Right renal pelvis (tissue), 4 donors: ENCODE measurements at regions not wholly inside any gene's neighbourhood (a gene's known extent, or its start where the extent isn't known, plus 50 kb on each side); places are given as distances from the start of the nearest gene placed in this dataset.

Experiments used
- DNase-seq, 4 donors: peaks; one replicate each; pipeline ENCODE4 v3.0.0-alpha.2; 2013; ENCODE audit warnings: low read depth in 4 of 4, low spot score in 3 of 4, missing footprints in 1 of 4

DNA sequence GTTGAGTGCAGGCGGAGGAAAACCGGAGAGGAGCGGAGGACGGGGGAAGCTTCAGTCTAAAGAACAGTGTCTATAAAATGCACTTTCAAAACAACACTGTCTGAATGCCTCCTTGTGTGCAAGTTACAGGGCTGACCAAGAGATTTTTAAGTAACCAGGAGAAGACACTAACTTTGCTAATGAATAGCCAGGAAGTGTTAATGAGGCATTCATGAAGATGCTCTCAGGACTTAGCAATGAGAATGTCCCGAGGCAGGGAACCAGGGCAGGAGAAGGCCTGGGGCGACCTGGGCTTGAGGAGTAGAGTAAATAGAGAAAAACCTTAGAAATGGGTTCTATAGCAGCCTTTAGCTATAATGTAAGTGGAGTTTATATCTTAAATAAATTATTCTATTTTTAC lies 312.1 kb downstream of the SKIDA1 start:
- no peak for DNase-seq

DNA sequence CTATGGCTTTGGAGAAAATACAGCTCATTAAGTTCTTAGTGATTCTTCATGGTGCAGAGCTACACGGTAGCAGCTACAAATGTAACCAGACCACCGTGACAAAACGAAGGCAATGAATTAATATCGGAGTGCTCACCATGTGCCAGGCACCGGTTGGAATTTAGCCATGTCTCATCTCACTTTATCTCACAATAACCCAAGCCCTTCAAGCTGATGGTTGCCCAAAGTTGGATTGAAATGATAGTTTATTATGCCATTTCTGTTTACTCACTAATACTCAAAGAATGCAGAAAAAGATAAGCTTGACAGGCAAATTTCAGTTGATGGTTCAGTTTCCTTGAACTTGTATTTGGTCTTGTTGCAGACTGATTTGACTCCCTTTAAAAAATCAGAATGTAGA lies 312.6 kb downstream of the SKIDA1 start:
- DNase-seq: no peak

DNA sequence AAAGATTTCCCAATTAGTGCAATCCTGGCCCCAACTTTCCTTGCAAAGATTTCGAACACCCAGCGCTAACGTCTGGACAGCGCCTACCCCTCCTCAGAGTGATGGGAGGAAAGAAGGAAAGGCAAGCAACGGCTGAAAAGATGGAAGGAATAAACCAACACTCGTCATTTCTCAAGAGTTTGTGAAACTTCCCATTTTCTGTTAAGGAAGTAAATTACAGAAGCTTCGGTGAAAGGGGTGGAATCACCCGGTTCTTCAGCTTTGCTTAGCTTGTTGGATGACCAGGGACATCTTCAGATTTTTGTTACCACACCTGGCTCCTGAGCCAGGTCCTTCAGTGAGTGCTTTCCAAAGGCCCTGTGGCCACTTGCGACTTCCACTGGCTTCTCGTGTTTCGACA lies 313.1 kb downstream of the SKIDA1 start:
- DNase-seq: no peak

DNA sequence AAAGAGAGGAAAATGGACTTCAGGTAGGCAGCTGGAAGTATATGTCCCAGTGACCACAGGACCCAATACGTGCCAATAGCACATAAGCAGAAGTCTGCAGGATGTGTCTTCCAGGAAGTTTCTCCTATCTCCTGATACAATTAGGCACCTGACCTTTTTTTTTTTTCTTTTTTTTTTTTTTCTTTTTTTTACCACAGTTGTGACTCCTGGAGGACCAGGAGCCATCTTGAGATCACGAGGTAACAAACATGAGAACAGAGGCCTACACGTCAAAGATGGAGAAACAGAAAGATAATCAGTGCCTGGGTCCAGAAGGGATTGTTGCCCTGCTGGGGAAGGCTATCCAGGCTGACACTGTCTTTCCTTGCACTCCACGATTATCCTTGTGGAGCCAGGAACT lies 312.4 kb upstream of the NEBL start:
- no peak for DNase-seq

DNA sequence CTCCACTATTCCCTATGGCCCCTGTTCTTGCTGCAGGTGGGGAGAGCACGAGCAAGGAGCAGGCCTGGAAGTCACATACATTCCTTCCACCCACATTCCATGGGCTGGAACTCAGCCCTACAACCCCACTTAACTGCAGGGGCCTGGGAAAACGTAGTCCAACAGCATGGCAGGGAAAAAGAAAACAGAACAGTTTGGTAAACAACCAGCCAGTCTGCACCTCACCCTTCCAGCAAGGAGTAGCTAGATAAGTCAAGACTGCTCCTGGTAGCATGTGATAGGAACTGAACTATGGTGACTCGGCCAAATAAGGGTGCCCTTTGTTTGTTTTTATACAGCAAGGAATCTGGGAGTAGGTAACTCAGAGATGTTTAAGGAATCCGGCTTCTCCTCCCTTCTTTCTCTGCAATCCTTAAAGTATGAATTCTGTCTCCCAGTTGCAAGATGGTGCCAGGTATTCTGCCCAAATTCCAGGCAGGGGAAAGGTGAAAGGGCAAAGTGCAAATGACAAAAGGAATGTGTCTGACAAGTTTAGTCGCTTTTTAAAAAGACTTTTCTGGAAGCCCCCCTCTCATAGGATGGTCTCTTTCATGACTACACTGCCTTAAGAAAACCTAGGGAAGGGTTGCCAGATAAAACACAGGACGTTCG lies 311.7 kb upstream of the NEBL start:
- no peak for DNase-seq

DNA sequence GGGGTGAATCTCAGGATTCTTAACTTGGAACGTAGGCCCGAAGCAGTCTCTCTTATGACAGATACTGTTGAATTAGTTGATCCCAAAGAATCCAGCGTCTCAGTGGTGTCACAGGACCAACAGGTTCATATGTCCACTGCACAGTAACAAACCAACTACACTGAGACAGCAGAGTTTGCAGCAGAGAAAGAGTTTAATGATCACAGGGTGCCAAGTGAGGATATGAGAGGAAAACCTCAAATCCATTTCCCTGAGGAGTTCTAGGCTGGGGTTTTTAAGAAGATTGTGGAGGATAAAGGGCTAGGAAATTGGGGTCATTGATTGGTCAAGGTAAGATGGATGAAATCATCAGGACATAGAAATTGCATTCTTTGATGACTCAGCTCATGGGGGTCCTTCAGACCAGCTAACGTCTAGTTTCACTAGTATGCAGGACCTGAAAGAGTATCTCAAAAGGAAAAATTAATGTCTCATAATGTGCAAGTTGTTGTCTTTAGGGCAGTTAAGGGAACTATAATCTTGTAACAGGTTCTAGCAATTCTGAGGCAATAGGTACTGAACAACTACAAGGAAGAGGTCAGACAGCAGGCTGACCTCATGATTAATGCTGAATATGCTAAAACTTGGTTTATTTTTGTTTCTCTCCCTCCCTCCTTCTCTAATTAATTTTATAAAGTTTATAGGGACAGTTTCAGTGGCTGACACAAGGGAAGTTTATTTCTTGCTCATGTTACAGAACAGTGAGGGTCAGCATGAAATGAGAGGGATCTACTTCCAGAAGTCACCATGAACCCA lies 310.9 kb upstream of the NEBL start:
- no peak for DNase-seq

DNA sequence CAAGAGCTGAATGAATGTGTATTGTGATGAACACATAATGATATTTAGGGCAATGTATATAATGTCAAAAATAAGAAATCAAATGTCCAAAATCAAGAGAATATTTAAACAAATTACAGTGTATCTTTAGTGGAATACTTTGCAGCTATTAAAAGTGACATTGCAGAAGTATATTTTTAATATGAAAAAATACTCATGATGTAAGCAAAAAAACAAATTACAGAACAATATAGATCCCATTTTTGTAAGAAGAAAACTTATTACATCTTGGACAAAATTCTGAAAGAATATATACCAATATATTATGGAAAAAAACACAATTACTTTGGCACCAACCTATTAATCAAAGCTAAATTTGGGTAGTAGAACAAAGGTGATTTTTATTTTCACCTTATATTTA lies 308.2 kb upstream of the NEBL start:
- DNase-seq: no peak

DNA sequence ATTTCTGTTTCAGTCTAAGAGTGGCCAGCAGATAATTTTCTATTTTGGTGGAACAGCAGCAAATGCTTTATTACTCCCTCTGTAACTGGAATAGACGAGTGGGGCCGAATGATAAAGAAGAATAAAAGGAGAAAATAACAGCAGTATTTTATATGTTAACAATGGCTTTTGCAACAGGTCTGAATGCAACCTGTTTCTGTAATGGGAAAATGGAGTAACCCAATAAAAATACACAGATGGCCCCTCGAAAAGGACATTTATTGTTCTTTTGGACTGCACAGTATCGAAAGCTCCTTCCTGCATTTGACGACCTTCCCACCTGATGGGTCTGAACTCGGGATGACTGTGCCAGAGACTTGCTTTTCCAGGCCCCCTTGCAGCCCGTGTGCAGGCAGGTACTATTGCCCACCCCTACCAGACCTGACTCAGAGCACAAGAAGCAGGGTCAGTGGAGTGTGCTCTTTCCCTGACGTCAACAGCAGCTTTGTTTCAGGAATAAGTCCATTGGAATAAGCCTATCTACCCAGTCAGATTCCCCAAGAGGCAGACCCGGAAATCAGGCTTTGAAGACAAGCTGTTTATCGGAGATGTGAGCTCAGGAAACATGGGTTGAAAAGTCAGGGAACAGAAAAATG lies 306.5 kb upstream of the NEBL start:
- DNase-seq: no peak

DNA sequence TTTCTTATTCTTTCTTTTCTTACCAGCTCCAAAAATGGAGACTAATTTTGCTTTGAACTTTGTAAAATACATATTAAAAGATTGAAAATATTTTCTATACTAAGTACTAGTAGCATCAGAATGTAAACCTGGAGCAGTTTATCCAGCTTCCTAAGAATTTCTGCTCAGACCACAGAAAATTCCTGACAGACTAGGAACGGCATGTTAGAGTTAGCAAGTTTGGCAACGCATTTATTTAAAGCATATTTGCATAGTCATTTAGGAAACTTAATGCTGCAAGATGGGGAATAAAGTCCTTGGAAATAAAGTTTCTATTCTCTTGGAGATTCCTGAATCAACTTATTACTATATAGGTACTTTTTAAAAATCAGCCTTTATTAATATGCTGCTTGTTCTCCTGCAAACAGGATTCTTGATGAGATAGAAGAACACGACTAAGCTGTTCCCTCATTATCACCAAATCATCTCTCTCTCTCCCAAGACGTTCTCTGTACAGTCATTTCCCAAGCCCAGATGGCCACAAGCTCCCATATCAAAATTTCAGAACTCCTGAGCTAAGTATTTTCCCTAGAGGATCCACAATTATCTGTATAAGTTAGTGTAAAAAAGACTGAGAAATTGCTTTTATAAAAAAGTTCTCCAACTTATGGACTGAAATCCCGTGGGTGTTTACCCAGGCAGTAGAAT lies 305.8 kb upstream of the NEBL start:
- DNase-seq: no peak

DNA sequence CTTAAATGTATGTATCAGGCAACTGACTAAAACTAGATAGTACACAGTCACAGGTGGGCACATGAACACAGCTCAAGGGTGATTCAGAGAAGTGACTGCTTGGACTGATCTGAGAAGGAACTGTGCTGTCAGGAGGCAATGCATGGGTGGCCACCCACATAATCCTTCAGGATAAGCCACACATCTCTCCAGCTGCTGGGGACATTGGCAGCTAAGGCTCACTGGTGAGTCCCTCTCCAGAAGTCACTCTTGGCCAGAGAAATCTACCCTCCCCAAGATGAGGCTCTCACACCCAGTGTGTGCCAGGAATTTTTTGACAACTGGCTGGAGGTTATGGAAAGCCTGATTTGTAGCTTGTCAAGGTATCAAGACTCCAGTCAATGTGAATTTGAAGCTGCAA lies 302.4 kb upstream of the NEBL start:
- no peak for DNase-seq

DNA sequence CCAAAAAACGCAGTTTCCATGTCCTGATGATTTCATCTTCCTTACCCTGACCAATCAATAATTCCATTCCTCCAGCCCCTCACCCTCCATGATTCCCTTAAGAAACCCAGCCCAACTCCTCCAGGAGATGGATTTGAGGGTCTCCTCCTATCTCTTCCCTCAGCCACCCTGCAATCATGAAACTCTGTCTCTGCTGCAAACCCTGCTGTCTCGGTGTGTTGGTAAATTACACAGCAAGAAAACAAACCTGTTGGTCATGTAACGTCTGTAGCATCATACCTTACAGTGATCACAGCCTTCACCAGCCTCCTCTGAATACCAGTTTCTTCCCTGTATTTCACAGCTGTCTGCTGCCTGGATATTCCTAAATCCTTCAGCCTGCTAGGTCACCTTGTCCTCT lies 300.7 kb upstream of the NEBL start:
- no peak for DNase-seq

DNA sequence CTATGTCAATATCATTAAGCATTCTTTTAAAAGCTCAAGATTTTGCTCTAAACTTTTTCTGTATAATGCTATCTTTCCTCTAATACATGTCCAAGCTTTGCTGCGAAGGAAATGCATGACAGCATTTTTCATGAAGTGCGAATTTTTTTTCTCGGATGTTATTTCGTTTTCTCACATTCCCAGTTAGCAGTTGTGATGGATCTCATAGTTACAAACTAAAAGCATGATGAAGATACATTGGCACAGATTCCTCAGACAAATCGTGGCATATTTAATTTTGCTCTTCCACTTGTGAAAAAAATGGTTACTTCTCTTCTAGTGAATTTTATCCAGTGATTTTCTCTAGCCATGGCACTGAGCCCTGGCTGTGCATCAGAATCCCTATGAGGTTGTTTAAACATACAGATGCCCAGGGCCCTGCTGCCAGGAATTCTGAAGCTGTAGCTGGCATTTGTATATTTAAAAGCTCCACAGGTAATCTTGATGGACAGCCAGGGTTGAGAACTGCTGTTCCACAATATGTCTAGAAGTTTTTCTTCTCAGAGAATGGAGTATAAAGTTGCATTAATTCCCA lies 299.8 kb upstream of the NEBL start:
- no peak for DNase-seq

DNA sequence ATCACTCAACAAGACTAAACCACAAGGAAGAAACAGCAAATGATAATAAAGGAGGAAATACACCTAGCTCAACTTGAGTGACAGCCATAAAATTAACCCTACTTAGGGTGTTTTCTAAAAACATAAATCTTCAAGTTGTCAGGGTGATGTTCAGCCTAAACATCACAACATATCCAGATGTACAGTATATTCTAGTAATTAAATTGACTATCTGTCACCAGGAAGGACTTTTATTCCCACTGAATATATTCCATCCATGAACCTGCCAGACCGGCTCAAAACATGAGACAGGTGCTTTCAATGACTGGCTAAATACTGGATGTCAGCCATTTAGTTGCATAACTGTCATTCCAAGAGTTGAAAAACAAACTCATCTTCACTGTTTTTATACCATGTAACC lies 298.1 kb upstream of the NEBL start:
- DNase-seq: no peak

DNA sequence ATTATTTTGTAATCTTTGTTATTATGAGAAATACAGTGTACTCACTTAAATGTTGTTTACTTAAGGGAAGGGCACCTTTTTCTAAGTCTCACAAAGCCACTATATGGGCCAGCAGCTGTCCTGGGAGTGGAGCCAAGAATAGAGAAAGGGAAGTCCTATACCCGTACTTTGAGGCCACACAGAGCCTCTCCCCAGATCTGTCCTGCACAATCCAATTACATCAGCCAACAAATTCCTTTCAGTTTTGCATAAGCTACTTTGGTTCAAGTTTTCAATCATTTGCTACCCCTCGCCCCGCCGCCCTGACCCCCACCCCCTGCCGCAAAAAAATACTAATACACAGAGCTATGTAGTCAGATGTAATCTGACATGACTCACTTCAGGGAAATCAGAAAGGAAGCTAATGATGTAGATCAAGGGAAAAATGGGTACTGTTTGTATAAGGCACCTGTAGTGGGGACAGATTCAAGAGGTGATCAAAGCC lies 297.4 kb upstream of the NEBL start:
- DNase-seq: no peak

DNA sequence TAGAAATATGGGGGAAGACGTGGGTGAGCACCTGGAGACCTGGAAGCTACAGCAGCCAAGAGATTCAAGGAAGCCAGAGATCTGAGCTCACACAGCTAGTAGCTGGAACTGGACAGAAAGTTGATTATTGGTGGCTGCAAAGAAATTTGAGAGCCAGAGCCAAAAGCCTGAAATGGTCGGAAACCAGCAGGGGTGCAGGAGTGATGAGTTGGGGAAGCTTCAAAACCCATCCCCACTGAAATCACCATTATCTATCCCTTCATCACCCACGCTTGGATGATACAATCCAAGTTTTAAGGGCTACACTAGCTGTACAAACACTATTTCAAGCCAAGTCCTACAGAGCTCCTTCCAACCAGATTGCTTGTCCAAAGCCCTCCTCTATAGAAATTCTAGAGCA lies 296.1 kb upstream of the NEBL start:
- no peak for DNase-seq

DNA sequence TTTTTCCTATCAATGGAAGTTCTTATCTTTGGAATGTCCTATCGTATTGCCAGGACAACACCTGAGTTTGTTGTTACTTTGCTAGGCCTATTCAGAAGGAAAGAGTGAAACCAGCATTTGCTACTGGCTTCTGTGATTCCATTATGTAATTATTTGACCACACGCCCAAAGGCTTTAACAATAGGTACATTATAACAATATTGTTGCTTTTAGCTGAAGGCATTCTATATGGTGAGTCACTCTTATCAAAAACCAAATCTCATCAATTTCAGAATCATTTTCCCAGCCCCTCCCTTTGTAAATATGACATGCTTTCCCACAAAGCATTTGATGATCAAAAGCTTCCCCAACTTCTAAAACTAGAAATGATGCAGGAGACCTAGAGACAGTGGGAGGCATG lies 294.4 kb upstream of the NEBL start:
- DNase-seq: no peak

DNA sequence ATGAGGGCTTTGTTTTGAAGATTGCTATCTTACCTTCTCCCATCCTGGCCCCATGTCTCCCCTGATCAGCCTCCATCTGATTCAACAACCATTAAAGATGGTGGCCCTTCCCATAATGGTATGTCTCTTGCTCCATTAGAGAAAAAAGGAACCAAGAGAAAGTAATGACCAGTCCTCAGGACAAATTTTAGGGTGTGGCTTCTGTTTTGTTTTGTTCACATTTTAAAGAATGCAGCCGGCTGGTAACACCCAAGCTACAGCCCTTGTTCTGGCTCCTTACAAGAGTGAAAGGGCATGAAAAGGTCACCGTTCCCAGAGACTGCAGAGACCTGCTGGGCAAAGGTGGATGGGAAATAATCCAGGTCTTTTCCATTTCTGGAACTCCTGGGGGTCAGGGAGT lies 287.9 kb upstream of the NEBL start:
- no peak for DNase-seq

DNA sequence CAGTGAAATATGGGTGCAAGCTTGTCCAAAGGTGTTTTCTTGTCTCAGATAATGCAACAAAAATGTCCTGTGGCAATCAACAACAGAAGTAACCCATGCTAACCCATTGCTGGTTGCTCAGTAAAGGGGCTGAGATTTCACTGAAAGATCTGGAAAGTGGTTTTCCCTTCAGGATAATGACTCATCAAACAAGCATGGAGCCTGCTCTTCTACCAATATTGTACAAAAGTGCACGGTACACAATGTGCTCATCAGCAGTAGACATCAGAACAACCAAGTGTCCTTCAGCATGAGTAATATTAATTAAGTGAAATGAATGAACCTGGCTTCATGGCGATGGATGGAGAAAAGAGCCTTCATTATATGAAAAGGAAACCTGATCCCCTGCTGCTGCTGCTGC lies 287.1 kb upstream of the NEBL start:
- no peak for DNase-seq

DNA sequence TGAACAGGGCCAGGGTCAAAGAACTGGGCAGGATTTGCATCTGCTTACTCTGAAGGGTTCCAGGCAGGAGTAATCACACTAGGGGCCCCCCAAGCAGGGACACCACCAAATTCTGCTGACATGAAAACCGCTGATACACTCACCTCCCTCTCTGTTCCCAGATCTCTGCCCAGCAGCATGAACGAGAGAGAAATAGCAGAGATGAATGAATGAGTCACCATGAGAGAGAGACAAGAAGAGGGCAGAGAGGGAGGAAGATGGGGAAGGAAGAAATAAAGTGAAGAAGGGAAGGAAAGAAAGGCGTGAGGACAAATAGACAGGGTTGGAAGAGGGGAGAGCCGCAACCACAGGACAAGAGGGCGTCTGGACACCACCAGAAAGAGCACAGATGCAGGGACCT lies 285.9 kb upstream of the NEBL start:
- no peak for DNase-seq

DNA sequence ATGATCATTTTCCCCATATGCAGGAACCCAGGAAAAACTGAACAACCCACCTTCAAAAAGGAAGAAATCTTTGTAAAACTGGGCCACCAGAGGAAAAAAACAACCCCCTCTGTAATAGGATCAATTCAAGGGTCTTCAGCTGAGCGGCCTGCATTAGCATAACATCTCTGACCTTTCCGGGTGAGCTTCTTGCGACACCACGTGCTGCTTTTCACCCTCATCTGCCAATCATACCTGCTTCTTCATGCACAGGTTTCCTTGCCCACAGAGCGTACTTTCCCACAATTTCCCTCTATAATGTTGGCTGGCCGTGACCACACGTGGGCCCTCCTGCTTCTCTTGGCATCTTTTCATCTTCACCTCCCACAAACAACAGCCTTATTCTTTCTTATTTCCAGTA lies 284.3 kb upstream of the NEBL start:
- no peak for DNase-seq

DNA sequence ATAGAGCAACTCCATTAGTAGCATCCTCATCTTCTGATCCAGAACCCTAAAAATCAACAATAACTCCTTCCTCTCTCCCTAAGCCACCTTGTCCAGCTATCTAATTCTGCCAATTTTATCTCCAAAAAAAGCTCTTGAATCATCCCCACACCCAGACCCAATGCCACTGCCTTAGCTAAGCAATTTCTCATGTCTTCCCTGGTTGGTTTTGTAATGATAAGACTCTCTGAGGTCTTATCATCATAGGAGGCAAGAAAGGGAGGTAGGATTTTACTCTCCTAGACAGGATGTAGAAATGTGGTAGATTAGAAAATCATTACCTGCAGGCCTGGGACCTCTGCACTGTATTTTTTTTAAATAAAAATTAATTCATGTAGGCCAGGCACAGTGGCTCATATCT lies 283.5 kb upstream of the NEBL start:
- DNase-seq: no peak
